Parathyroid adenoma (tissue), 2 donors: ENCODE measurements at regions not wholly inside any gene's neighbourhood (a gene's known extent, or its start where the extent isn't known, plus 50 kb on each side); places are given as distances from the start of the nearest gene placed in this dataset.

ENCODE experiments used
- H2AFZ ChIP-seq: fragments of 300-600 bp; sonication (generic); one replicate; pipeline ENCODE4 v1.7.0; 2017; ENCODE audit warnings: antibody characterized with exemption, mild to moderate bottlenecking
- H3K27ac ChIP-seq: fragments of 300-600 bp; sonication (generic); one replicate; pipeline ENCODE4 v1.7.0; 2017
- H3K27me3 ChIP-seq: fragments of 300-600 bp; sonication (generic); one replicate; pipeline ENCODE4 v1.7.0; 2017; ENCODE audit warnings: low read length; ENCODE audit not compliant: control insufficient read depth, insufficient read depth
- H3K36me3 ChIP-seq: fragments of 300-600 bp; sonication (generic); one replicate; pipeline ENCODE4 v1.7.0; 2017; ENCODE audit warnings: low read length; ENCODE audit not compliant: control insufficient read depth, insufficient read depth
- H3K4me1 ChIP-seq: fragments of 300-600 bp; sonication (generic); one replicate; pipeline ENCODE4 v1.7.0; 2017; ENCODE audit warnings: control low read depth
- H3K4me2 ChIP-seq: fragments of 300-600 bp; sonication (generic); one replicate; pipeline ENCODE4 v1.7.0; 2017; ENCODE audit warnings: low read length
- H3K4me3 ChIP-seq: fragments of 300-600 bp; sonication (generic); one replicate; pipeline ENCODE4 v1.7.0; 2017; ENCODE audit warnings: low read depth, low read length
- H3K79me2 ChIP-seq: fragments of 300-600 bp; sonication (generic); one replicate; pipeline ENCODE4 v1.7.0; 2017; ENCODE audit warnings: control low read depth
- H3K9ac ChIP-seq: fragments of 300-600 bp; sonication (generic); one replicate; pipeline ENCODE4 v1.7.0; 2017; ENCODE audit warnings: mild to moderate bottlenecking
- H3K9me3 ChIP-seq: fragments of 300-600 bp; sonication (generic); one replicate; pipeline ENCODE4 v1.7.0; 2017; ENCODE audit warnings: low read length; ENCODE audit not compliant: control insufficient read depth
- CTCF ChIP-seq: fragments of 300-600 bp; sonication (generic); IDR thresholded peaks from one replicate; pipeline ENCODE4 v1.7.0; 2017; ENCODE audit warnings: antibody characterized with exemption, mild to moderate bottlenecking
- donor health status: primary hyperparathyroidism.

GRCh38 chrX:39762266-39762841 is 335.4 kb downstream of the BCOR start:
- Histone ChIP-seq H3K27me3 (no peaks in the 10 kb centered on the region), H2AFZ (no peak overlapping the region), H3K36me3 (no peaks in the 10 kb centered on the region), H3K27ac (no peak overlapping the region), H3K79me2 (no peaks in the 10 kb centered on the region), H3K9me3 (no peaks in the 10 kb centered on the region), H3K4me1 (no peaks in the 10 kb centered on the region), H3K4me2 (no peak overlapping the region), H3K9ac (no peak overlapping the region), H3K4me3 (no peak overlapping the region)
- no peak for TF ChIP-seq CTCF

DNA sequence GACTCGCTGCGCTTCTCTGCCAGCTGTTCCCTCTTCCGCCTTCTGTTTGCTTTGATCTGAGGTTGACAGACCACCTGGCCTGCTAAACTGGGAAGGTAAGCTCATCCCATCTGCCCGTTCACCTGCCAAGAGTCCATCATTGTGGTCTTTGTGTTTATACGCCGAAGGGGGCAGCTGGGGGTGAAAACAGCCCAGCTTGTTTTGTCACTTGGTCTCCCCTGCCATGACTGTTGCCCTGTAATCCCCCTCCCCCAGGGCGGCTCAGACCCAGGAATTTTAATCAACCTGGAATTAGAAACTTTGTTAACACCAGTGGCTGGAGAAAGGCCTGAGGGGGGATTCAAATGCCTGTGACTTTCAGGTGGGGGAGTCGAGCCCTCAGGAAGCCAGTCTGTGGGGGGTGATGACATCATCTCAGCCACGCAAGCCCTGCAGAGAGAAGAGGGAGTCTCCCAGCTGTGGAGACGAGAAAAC is 333.3 kb downstream of the BCOR start:
- Histone ChIP-seq H3K27ac (no peak overlapping the region), H2AFZ (no peak overlapping the region), H3K36me3 (no peaks in the 10 kb centered on the region), H3K4me1 (no peaks in the 10 kb centered on the region), H3K4me2 (no peak overlapping the region), H3K4me3 (no peak overlapping the region), H3K79me2 (no peaks in the 10 kb centered on the region), H3K9ac (no peak overlapping the region), H3K9me3 (no peaks in the 10 kb centered on the region), H3K27me3 (no peaks in the 10 kb centered on the region)
- no peak for TF ChIP-seq CTCF

GRCh38 chrX:39765327-39765726 is 332.4 kb downstream of the BCOR start:
- Histone ChIP-seq H3K4me1 (no peaks in the 10 kb centered on the region), H3K36me3 (no peaks in the 10 kb centered on the region), H3K4me2 (no peak overlapping the region), H3K79me2 (no peaks in the 10 kb centered on the region), H3K9ac (no peak overlapping the region), H3K27ac (no peak overlapping the region), H3K27me3 (no peaks in the 10 kb centered on the region), H2AFZ (no peak overlapping the region), H3K9me3 (no peaks in the 10 kb centered on the region), H3K4me3 (no peak overlapping the region)
- no peak for TF ChIP-seq CTCF

DNA sequence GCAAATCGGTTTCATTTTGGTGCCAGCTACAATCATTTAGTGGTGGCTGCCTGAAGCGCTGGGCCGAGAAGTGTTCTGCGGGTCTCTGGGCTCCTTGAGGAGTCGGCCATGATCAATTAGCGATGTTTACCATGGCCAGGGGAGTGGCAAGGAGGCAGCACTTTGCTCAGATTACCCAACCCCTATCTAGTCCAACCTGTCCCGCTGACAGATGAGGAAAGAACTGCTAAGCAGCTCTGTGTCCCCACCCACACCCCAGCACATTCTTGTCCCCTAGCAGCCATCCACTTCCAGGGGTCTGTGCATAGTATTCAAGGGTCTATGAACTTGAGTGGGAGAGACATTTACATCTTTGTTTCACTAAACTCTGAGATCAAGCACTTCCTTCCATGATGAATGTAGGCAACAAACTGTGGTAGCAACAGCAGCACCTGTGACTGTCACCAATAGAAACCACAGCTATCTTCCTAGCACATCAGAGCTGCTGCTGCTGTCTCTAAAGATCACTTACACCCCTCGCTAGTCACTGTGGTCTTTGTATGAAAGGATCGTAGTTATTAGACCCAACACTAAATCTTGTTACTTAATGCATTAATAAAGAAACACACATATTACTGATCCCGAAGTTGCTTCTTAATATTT is 331.6 kb downstream of the BCOR start:
- Histone ChIP-seq H3K79me2 (no peaks in the 10 kb centered on the region), H3K4me2 (no peak overlapping the region)
- no peak for TF ChIP-seq CTCF

GRCh38 chrX:39766855-39767254 is 330.9 kb downstream of the BCOR start:
- H3K4me3 ChIP-seq = no peak overlapping the region
- no peaks in the 10 kb centered on the region for H3K27me3 ChIP-seq
- no peak overlapping the region for H3K4me2 ChIP-seq
- H3K27ac ChIP-seq = no peak overlapping the region
- H3K9me3 ChIP-seq = no peaks in the 10 kb centered on the region
- no peak overlapping the region for H2AFZ ChIP-seq
- no peaks in the 10 kb centered on the region for H3K79me2 ChIP-seq
- no peaks in the 10 kb centered on the region for H3K4me1 ChIP-seq
- no peak for TF ChIP-seq CTCF
- no peaks in the 10 kb centered on the region for H3K36me3 ChIP-seq
- H3K9ac ChIP-seq = no peak overlapping the region

More for the DNA sequence above, 331.6 kb downstream of the BCOR start:
- Histone ChIP-seq H3K27ac (no peak overlapping the region), H3K27me3 (no peaks in the 10 kb centered on the region), H3K4me1 (no peaks in the 10 kb centered on the region), H2AFZ (no peak overlapping the region), H3K9ac (no peak overlapping the region), H3K4me3 (no peak overlapping the region), H3K9me3 (no peaks in the 10 kb centered on the region), H3K36me3 (no peaks in the 10 kb centered on the region)
